Stimulated activated CD4-positive, alpha-beta T cell treated with anti-CD3 and anti-CD28 coated beads, Interleukin-12 subunit alpha, Interleukin-12 subunit beta, amount 100 ng/mL, for 24 hours (primary cell): ENCODE measurements at regions not wholly inside any gene's neighbourhood (a gene's known extent, or its start where the extent isn't known, plus 50 kb on each side); places are given as distances from the start of the nearest gene placed in this dataset.
"Not testable (repeated sequence)": the region's sequence is repeated elsewhere in the genome, so short reads cannot be mapped to it uniquely, and the experiment has no call there.

Source experiments
- DNase-seq, 2 experiments: peaks; one replicate each; pipeline ENCODE4 v3.0.0-alpha.2; 2020; ENCODE audit warnings: low read depth in 2 of 2

- DNase-seq, result no peak
These were observed 968.7 kb upstream of the CITED2 start for GRCh38 chr6:140343128-140343527.

- no peak for DNase-seq
These were observed 966.8 kb upstream of the CITED2 start for GRCh38 chr6:140341272-140341671.

DNA sequence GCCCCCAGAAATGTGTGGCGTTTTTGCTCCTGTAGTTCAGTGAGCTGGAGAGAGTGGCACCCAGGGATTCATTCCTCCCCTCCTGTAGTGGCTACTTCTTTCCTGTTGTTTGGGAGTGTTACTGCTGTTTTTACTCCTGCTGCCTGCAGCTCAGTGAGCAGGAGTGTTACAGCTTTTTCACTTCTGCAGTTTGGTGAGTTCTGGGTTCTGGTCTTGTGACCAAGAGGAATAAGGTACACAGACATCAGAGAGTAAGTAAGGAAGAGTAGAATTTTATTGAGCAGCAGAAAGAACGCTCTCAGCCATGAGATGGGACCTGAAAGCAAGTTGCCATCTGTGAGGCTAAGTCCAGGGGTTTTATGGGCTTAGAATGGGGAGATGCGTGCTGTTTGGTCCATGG is 966.3 kb upstream of the CITED2 start:
- DNase-seq, result no peak

DNA sequence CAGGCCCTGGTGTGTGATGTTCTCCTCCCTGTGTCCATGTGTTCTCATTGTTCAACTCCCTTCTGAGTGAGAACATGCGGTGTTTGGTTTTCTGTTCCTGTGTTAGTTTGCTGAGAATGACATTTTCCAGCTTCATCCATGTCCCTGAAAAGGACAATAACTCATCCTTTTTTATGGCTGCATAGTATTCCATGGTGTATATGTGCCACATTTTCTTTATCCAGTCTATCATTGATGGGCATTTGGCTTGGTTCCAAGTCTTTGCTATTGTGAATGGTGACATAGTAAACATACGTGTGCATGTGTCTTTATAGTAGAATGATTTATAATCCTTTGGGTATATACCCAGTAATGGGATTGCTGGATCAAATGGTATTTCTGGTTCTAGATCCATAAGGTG is 964.6 kb upstream of the CITED2 start:
- DNase-seq, result not testable (repeated sequence)

- no peak for DNase-seq
These were observed 947.4 kb upstream of the CITED2 start for GRCh38 chr6:140321891-140322290.

GRCh38 chr6:140320081-140321080 is 945.9 kb upstream of the CITED2 start:
- DNase-seq, result no peak

DNA sequence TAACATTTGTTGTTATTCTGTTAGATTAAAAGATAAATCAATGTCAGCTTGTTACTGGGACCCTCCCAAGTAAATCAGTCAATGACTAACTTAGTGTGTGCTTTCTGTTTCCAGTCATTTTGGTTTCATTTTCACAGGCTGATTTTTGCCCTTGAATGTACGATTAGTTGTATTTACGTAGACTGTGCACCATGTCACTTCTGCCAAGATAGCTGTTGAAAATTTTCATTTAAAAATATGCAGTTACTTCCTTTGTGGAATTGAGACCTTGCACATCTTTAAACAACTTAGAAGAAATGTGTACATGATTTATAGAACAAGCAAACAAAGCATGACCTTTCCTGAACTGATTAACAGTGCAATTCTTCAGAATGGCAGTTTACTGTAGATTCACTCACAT is 944.8 kb upstream of the CITED2 start:
- DNase-seq, result no peak

DNA sequence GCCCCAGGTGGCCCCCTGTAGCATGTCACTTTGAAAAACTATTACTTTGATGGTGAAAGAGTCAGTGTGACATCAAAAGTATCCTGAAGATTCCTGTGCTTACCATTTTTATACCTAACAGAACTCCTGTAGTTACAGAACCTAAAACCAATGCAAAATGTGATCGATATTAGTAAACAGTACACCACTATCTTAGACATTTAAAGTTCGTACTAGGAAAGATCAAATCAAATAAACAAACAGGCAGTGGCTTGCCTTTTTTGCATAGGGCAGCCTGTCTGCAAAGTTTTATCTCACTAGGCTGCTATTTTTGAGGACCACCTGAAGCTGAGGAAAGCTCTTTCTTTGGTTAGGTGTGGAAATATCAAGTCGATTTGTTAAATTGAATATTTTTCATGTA is 944.0 kb upstream of the CITED2 start:
- DNase-seq, result no peak

DNA sequence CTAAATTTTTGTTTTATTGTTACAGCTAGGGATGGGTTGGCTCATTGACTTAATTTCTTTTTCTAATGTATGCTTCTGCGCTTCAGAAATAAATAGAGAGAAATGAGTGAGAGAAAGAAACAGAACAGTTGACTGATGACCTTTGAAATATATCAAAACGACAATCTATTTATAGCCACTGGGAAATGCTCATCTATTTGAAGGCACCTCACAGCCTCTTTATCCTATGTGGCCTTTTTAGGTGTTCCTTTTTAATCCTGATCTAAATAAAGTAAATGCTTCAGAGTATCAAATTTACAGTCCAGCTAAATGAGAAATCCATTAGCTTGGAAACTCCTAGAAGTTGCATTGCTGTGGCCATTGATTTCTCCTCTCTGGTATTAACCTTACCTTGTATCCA is 943.5 kb upstream of the CITED2 start:
- no peak for DNase-seq

DNA sequence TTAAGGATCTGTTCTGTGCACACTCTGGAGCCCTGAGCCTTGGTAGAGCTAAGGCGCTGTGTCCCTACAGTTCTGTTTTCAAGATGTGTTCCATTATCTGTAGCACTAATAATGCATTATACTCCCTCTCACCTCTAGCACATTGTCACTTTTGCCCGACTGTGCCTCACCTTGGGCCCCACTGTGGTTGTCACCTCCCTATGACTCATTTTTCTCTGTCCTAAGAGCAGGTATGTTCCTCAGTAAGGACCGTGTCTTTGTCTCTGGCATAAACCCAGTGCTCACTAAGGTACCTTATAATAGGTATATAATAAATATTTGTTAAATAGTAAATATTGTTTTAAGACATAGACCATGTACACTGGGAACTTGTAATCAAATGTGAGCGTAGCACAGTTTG is 942.5 kb upstream of the CITED2 start:
- DNase-seq, result no peak

- no peak for DNase-seq
These were observed 940.2 kb upstream of the CITED2 start for GRCh38 chr6:140314682-140315081.

DNA sequence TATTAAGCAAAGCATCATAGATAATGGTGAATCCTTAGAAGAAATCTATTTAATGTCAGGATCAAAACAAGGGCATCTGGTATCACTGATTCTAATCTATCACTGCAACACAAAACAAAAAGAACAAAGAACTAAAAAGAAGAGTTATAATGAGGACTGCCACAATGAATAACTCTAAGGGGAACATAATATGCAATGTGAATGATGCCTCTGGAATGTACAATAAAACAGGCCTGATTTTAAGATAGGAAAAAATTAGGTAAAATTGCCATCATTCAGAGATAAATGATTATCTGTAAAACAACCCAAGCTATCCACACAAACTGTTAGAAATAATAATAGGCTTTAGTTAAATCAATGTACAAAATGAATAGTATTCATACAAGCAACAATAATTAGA is 936.7 kb upstream of the CITED2 start:
- no peak for DNase-seq

GRCh38 chr6:140303218-140303949 is 928.9 kb upstream of the CITED2 start:
- DNase-seq, result no peak

- DNase-seq, result no peak
These were observed 925.9 kb upstream of the CITED2 start for GRCh38 chr6:140300331-140300730.

GRCh38 chr6:140289186-140289585 is 914.7 kb upstream of the CITED2 start:
- DNase-seq, result no peak

- no peak for DNase-seq
These were observed 911.7 kb upstream of the CITED2 start for GRCh38 chr6:140285998-140286690.

GRCh38 chr6:140285471-140285870 is 911.0 kb upstream of the CITED2 start:
- DNase-seq, result no peak

DNA sequence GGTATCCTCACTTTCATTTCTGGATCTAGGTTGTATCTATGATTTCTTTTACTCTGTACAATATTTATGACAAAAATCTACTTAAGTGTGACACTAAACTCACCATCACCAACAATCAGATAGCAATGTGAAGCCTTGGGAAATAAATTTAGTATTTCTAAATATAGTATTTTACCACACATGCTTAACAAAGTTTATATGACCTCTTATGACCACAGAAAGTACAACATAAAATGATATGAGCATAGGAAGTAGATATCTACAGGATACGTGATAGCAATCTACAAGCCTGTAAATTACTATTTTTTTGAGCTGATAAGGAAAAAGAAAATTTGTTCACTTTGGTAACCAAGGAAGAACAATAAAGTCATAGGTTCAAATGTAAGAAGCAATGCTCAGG is 910.4 kb upstream of the CITED2 start:
- DNase-seq, result no peak

- no peak for DNase-seq
These were observed 908.7 kb upstream of the CITED2 start for GRCh38 chr6:140283197-140283596.

DNA sequence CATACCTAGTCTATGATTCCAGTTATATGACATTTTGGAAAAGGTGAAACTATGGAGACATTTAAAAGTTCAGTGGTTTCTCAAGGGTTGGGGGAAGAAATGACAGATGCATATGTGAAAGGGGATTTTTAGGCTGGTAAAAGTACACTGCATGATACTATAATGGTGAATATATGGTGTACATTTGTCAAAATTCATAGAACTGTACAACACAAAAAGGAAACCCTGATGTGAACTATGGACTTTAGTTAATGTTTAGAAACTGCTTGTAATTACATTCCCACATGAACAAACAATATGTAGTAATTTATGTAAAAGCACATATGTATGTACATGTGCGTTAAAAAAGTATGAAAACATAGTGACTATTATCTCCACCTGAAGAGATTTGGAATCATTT is 907.3 kb upstream of the CITED2 start:
- no peak for DNase-seq

GRCh38 chr6:140281236-140281635 is 906.8 kb upstream of the CITED2 start:
- no peak for DNase-seq

- DNase-seq, result no peak
These were observed 902.3 kb upstream of the CITED2 start for GRCh38 chr6:140276719-140277118.
